WI38 (cell line): ENCODE measurements at regions not wholly inside any gene's neighbourhood (a gene's known extent, or its start where the extent isn't known, plus 50 kb on each side); places are given as distances from the start of the nearest gene placed in this dataset.

Experiments used
- H3K4me3 ChIP-seq: 2 replicates; pipeline ENCODE4 v1.5.1; 2011; ENCODE audit warnings: low read depth, mild to moderate bottlenecking, control low read depth, low read length
- CTCF ChIP-seq: IDR thresholded peaks from 2 replicates; pipeline ENCODE4 v1.5.1; 2012; ENCODE audit warnings: low read depth, mild to moderate bottlenecking, control low read depth, low read length

- TF ChIP-seq CTCF: no peak
Observed at GRCh38 chr1:87951852-87952251, 623.2 kb downstream of the LMO4 start.

GRCh38 chr1:87953121-87953520 is 624.4 kb downstream of the LMO4 start:
- H3K4me3 ChIP-seq: no peak overlapping the region
- no peak for TF ChIP-seq CTCF

More at GRCh38 chr1:87951852-87952251, 623.2 kb downstream of the LMO4 start:
- H3K4me3 ChIP-seq: no peak overlapping the region

GRCh38 chr1:87953732-87954344 is 625.2 kb downstream of the LMO4 start:
- peak; percentile 79 for TF ChIP-seq CTCF
- no peak overlapping the region for H3K4me3 ChIP-seq

- H3K4me3 ChIP-seq: no peak overlapping the region
- TF ChIP-seq CTCF: no peak
Observed at GRCh38 chr1:87955038-87955437, 626.4 kb downstream of the LMO4 start.

- H3K4me3 ChIP-seq: no peak overlapping the region
- no peak for TF ChIP-seq CTCF
Observed at GRCh38 chr1:87956072-87956471, 627.4 kb downstream of the LMO4 start.

GRCh38 chr1:87956750-87957149 is 628.1 kb downstream of the LMO4 start:
- no peak overlapping the region for H3K4me3 ChIP-seq
- no peak for TF ChIP-seq CTCF

- no peak for TF ChIP-seq CTCF
- no peak overlapping the region for H3K4me3 ChIP-seq
Observed at GRCh38 chr1:87957331-87957730, 628.7 kb downstream of the LMO4 start.
